ENCODE measurements at regions not wholly inside any gene's neighbourhood (a gene's known extent, or its start where the extent isn't known, plus 50 kb on each side); places are given as distances from the start of the nearest gene placed in this dataset.

DNA sequence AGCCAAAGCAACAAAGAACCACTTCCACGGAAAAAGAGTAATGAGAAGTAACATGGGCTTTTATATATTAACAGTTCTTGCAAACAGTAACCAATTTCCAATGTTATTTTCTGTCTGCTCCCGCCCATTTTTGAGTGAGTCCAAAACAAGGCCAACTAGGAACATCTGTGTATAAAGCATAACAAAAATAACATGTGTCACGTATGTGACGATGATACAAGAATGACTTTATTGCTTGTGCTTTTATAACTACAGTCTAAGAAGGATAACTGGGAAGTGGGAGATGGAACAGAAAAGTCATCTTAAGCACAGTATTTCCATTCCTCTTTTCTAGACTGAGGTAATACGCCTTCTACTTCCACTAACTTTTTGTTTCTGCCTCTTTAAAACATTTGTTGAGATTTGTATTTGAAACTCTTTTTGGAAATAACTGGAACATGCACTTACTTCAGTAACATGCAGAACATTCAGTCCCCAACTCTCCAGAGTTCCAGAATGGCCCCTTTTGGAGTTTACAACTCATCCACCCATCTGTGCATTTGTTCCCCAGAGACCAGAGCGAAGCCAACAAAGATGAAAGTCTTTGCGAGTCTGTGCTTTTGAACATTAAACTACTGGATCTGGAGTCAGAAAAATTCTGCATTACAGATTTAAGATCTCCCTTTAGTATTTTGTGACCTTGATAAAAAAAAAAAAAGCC is 143.0 kb upstream of the ZRANB2 start:
- TF ChIP-seq, protein P1, sequence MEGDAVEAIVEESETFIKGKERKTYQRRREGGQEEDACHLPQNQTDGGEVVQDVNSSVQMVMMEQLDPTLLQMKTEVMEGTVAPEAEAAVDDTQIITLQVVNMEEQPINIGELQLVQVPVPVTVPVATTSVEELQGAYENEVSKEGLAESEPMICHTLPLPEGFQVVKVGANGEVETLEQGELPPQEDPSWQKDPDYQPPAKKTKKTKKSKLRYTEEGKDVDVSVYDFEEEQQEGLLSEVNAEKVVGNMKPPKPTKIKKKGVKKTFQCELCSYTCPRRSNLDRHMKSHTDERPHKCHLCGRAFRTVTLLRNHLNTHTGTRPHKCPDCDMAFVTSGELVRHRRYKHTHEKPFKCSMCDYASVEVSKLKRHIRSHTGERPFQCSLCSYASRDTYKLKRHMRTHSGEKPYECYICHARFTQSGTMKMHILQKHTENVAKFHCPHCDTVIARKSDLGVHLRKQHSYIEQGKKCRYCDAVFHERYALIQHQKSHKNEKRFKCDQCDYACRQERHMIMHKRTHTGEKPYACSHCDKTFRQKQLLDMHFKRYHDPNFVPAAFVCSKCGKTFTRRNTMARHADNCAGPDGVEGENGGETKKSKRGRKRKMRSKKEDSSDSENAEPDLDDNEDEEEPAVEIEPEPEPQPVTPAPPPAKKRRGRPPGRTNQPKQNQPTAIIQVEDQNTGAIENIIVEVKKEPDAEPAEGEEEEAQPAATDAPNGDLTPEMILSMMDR (IDR thresholded peaks at IDR 0.05) = no peak
- TF ChIP-seq JUND (IDR thresholded peaks at IDR 0.05) (no peak), POLR2AphosphoS5 (IDR thresholded peaks at IDR 0.05; ENCODE audit: low read depth, low read length) (no peak), FOXJ3 (CRISPR knock-in tag; IDR thresholded peaks at IDR 0.05) (no peak), EZH2phosphoT487 (IDR thresholded peaks at IDR 0.05; ENCODE audit: borderline replicate concordance, low read depth) (no peak), YY1 (IDR thresholded peaks at IDR 0.05; ENCODE audit: low read depth) (no peak), TEAD4 (IDR thresholded peaks at IDR 0.05; ENCODE audit: borderline replicate concordance, insufficient read depth) (no peak), GATA2 (CRISPR knock-in tag; IDR thresholded peaks at IDR 0.05) (no peak)
